C4-2B (cell line): ENCODE measurements at regions not wholly inside any gene's neighbourhood (a gene's known extent, or its start where the extent isn't known, plus 50 kb on each side); places are given as distances from the start of the nearest gene placed in this dataset.
"Not testable (repeated sequence)": the region's sequence is repeated elsewhere in the genome, so short reads cannot be mapped to it uniquely, and the experiment has no call there.

Experiments
- H3K27ac ChIP-seq: fragments of 450-650 bp; 2 replicates; pipeline ENCODE4 v1.5.1; 2017
- CTCF ChIP-seq: fragments of 450-650 bp; conservative IDR thresholded peaks from 2 replicates; pipeline ENCODE4 v1.5.1; 2017; ENCODE audit warnings: mild to moderate bottlenecking
- ZFX ChIP-seq: fragments of 450-650 bp; IDR thresholded peaks from 2 replicates; pipeline ENCODE4 v1.6.1; 2017

- no peak overlapping the region for H3K27ac ChIP-seq
- no peak for TF ChIP-seq CTCF
- no peak for TF ChIP-seq ZFX
Observed at GRCh38 chr22:23383491-23384361, 196.4 kb downstream of the IGLL1 start.

GRCh38 chr22:23382428-23383218 is 197.5 kb downstream of the IGLL1 start:
- TF ChIP-seq CTCF (no peak), ZFX (no peak)
- H3K27ac ChIP-seq, result no peak overlapping the region

- no peak for TF ChIP-seq CTCF
- TF ChIP-seq ZFX, result no peak
- H3K27ac ChIP-seq, result no peak overlapping the region
Observed at GRCh38 chr22:23381661-23382427, 198.2 kb downstream of the IGLL1 start.

- no peak overlapping the region for H3K27ac ChIP-seq
- TF ChIP-seq CTCF, result no peak
- TF ChIP-seq ZFX, result no peak
Observed at GRCh38 chr22:23380911-23381310, 199.2 kb downstream of the IGLL1 start.

- no peak overlapping the region for H3K27ac ChIP-seq
- TF ChIP-seq CTCF, result no peak
Observed at GRCh38 chr22:23380230-23380573, 199.9 kb downstream of the IGLL1 start.

GRCh38 chr22:23379540-23380229 is 199.4 kb downstream of the BCR start:
- H3K27ac ChIP-seq, result not testable (repeated sequence)

- no peak for TF ChIP-seq ZFX
- H3K27ac ChIP-seq, result no peak overlapping the region
Observed at GRCh38 chr22:23377767-23378166, 197.5 kb downstream of the BCR start.

- TF ChIP-seq CTCF, result peak; percentile 48
- TF ChIP-seq ZFX, result no peak
- no peak overlapping the region for H3K27ac ChIP-seq
Observed at GRCh38 chr22:23376256-23376655, 195.9 kb downstream of the BCR start.
